ENCODE measurements at regions not wholly inside any gene's neighbourhood (a gene's known extent, or its start where the extent isn't known, plus 50 kb on each side); places are given as distances from the start of the nearest gene placed in this dataset.
"Not testable (repeated sequence)": the region's sequence is repeated elsewhere in the genome, so short reads cannot be mapped to it uniquely, and the experiment has no call there.

DNA sequence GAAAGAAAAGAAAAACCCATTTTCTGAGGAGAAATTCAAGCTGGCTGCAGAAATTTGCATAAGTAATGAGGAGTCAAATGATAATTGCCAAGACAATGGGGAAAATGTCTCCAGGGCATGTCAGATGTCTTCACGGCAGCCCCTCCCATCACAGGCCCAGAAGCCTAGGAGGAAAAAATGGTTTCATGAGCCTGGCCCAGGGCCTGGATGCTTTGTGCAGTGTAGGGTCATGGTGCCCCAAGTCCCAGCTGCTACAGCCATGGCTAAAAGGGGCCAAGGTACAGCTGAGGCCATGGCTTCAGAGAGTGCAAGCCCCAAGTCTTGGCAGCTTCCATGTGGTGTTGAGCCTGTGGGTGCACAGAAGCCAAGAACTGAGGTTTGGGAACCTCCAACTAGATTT, 283.9 kb upstream of the PREP start:
- not testable (repeated sequence) for DNase-seq

DNA sequence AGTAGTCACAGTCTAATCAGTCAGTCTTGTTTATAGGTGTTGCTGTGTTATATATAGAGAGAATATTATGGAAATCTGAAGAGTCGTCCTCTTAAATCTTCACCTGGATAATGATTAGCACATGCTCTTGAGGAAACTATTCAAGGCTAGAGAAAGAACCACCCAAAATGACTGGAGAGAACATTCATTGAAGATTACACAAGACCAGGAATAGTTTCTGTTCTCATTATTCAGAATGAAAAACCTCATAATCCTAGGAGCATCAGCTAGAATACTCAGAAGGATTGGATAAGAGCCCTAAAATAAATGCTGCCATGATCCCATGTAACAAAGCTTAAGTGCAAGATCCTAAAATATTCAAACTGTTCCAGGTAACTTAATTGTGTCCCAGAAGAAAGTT, 278.2 kb upstream of the PREP start:
- no peak for DNase-seq

DNA sequence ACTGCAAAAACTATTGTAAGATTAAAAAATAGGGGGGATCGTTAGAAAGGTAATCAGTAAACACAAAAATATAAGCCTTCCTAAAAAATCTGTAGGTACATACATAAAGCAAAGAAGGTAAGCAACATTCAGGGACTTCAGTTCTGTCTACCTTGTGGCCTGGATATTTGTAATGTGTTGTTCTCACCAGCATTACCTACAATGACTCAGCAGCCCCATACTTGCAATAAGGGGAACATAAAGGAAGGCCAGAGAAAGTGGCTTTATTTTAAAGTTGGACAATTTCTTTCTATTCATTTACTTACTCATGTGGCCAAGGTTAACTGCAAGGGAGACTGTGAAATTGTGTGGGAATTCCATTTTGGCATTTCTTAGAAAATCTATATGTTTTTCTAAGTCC, 277.2 kb upstream of the PREP start:
- DNase-seq, result no peak

DNA sequence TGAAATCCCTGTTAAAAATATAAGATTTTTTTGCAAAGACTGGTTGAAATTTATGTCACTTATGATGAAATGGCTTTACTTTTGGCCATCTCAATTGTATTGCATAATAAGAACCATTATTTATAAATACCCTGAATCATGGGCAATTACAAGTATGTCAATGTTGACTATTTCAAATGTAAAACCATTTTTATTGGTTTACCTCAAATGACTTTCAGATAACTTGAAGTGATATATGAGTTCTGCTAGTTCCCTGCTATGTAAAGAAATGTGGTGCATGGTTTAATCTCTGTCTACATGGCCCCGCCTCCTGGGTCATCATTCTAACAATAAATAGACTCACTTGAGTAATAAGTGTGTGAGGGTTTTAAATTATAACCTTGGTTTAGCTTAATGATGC, 275.6 kb upstream of the PREP start:
- no peak for DNase-seq

DNA sequence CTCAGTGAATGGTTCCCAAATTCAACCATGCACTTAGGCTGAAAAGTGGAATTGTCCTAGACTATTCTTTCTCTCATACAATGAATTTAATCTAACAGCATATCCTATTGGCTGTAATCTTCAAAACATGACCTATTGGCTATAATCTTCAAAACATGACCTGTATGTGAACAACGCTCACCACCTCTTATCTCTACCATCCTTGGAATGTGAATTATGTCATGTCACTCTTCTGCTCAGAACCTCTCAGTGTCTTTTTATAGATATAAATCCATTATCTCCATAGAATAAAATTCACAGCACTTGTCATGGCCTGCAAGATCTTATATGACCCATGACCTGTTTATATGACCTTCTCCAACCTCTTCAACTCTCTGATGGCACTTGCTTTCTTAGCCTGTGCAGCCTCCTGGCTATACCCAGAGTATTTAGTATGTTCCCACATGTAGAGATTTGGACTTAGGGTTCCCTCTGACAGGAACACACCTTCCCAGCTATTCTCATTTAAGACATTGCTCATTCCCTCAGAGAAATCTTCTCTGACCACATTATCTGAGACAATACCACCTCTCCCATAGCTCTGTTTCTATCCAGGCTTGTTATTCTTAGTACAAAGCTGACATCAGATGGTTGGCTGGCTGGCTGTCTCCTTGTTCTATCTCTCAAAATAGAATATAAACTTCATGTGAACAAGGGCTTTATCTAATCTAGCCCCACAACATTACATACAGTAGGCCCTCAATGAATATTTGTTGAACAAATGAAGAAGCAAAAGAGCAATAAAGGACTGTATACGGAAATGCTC, 275.0 kb upstream of the PREP start:
- no peak for DNase-seq

DNA sequence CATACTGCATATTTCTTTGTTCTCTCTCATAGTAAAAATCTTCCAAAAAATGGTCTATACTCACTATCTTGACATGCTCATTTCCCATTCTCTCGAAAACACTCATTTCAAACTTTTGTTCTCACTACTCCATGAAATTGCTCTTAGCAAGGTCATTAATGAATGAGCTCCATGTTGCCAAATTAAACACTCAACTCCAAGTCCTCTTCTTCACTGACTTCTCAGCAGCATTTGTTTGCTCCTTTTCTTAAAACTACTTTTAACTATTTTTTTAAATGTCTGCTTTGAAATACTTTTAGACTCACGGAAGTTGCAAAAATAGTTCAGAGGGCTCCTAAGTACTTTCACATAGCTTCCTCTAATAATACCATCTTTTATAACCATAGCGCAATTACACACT, 274.0 kb upstream of the PREP start:
- DNase-seq, result no peak

DNA sequence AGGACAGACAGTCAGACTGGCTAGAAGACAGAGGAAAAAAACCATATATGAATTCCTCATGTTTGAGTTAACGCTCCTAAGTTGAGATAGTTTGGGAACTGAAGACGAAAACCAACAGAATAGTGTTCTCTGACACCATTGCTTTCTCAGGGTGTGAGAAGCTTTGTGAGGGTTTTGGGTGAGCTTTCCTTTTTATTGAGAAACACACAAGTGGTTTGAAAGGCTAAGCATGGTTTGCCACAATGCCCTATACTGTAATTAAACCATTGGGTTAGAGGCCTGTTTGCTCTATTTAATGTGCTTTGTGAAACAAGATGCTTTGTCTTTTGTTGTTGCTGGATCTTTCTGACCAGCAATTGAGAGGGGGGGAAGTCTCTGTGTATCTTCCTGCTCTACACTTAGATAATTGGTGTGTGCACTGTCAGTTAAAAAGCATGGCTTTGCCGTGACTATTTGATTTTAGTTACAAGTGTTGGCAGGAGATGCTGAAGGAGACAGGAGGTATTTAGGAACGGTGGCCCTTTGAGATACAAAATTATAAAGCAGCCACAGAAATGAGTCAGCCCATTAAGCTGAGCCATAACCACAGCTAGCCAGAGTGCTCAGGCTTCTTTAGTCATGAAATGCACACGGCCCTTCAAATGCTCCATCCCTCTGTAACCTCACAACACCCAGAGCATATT, 273.0 kb upstream of the PREP start:
- no peak for DNase-seq

DNA sequence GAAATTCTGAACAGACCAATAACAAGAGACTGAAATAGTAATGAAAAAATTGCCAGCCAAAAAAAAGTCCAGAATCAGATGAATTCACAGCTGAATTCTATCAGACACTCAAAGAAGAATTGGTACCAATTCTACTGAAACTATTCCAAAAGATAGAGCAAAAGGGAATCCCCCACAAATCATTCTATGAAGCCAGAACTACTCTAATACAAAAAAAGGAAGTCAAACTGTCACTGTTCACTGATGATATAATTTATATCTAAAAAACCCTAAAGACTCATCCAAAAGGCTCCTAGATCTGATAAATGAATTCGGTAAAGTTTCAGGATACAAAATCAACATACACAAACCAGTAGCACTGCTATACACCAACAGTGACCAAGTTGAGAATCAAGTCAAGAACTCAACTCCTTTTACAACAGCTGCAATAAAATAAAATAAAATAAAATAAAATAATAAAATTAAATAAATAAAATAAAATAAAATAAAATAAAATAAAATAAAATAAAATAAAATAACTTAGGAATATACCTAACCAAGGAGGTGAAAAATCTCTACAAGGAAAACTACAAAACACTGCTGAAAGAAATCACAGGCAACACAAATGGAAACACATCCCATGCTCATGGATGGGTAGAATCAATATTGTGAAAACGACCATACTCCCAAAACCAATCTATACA, 270.1 kb upstream of the PREP start:
- DNase-seq, result not testable (repeated sequence)

DNA sequence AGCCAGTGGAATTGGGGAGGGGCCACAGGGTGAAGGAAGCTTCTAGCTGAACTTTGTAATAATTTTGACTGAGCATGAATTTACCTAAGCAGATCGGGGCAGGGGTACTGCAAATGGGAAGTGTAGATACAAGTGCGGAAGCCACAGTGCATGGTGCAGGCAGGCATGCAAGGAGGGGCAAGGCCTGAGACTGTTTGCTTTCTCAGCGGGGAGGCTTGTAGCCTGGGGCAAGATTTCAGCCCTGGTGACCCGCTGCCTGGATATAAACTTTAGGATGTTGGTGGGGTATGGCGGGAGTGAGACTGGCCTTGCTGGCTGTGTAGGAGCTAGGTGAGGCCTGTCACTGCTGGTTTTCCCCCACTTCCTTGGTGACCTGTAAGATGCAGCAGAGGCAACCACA, 266.4 kb upstream of the PREP start:
- DNase-seq, result no peak

DNA sequence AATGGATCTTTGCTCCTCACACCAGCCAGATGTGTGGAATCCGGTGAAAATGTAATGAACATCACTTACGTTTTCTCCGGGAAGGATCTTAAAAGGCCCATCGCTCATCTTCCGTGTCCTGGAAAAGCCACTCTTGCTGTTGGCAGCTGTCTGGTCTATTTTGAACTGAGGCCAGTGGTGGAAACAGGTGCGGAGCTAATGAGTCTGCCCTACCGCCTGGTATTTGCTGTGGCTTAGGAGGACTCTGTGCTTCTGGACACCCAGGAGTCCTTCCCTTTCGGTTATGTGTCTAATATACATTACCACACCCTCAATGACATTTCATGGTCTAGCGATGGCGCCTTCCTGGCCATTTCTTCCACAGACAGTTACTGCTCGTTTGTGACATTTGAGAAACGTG, 264.2 kb upstream of the PREP start:
- DNase-seq, result no peak

DNA sequence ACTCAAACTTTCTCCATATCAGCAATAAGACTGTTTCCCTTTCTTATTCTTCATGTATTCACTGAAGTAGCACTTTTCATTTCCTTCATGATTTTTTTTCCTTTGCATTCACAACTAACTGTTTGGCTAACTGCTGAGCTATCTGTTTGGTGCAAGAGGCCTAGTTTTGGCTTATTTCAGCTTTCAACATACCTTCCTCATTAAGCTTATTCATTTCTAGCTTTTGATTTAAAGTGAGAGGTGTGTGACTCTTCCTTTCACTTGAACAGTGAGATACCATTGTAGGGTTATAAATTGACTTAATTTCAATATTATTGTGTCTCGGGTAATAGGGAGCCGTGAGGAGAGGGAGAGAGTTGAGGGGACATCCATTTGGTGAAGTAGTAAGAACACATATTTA, 262.0 kb upstream of the PREP start:
- no peak for DNase-seq

DNA sequence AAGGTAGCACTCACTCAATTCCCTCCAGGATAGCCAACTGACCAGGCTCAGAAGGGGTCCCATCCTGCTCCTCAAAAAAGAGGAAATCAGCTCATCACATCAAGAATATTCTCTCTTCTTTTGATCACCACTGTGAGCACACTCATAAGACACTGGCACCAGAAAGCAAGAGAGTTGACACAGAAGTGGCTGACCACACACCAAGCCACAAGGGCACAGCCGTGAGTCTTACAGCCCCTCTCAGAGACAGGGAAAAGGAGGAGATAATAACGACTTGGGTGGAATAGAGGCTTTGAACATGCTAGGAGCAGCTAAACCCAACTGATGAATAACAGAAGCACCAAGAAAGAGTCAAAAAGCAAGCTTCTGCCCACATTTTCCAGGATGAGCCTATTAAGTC, 249.1 kb upstream of the PREP start:
- DNase-seq, result no peak

DNA sequence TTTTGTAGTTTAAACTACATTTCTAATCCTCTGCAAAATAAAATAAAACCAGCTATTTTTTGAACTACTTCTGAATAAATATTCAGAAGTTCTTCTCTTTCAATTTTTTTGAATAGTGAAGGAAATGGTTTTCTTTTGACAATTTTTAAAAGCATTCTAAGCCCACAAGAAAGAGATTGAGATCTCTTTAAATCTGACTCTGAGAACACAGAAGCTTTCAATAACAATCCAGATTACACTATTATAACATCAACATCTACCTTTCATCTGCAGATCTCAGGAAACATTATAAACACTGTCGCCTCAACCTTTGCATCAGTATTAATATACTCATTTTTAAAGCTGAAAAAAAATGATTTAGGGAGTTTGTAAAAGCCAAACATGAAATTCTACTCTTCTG, 247.5 kb upstream of the PREP start:
- no peak for DNase-seq

DNA sequence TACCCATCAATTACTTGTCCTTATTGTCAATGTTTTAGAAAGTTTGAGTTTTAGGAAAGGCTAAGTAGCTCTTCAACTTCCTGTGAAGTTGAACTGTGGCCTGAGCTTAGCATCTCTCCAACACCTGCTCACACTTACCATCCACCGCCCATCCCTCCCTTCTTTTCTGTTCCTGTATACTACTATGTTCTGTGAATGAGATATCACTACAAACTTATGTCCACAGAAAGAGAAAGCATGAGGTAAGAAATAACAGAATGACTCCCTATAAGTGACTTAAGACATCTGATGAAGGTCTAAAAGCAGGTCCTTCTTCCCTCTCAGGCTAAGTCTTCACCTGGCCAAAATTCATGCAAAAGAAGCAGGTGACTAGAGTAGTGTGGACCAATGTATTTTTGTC, 246.3 kb upstream of the PREP start:
- no peak for DNase-seq

DNA sequence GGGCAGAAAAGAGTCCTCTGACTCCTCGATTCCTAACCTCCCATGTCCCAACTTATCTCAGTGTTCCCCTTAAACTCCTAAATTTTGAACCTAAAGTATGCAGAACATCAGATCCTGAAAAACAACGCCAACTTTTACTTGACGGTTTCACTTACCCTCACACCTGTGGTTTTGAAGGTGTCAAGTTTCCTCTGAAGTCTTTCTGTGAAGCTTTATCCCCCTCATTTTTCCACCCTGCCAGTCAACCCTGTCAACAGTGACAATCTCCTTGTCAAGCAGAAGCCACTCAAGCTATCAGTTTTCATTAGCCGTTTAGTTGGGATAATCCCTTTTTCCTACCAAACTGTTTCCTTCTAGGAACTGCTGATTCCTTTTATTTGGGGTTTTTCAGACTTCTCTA, 245.4 kb upstream of the PREP start:
- peak; percentile 75 for DNase-seq

DNA sequence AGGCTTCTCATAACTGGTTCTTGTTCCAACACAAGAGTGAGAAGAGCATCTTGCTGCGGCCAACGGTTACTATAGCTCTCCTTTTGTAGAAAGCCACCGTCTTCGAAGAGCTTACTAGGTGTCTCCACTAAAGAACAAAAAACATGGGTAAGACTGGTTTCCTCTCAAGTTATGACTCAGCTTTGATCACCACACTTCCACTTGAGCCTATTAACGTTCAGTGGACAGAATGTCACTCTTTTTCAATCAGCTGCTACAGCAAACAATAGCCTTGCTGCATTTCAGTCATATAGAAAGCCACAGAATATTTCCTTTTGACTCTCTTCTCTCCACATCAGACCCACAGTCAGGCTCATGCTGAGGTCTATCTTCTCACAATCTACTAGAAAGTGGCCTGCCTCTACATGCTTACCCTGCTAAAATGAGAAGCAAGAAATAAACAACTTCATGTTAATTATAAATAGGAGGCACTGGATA, 243.5 kb upstream of the PREP start:
- no peak for DNase-seq

DNA sequence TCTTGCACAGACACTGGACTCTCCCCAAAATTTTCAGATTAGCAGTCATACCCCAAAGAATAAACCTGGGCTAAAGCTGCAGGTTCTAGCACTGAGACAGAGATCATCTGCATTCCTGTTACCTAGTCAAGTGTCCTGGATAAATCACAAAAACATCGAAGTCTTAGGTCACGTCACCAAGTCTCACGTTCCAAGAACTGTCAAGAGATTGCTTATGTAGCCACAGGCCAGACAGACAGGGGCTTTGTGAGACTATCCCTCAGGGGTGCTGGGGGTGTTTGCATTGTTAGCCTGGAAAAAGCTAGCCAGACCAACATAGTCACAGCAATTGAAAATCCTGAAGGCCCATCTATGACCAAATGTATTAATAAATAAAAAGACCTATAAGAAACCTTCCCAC, 243.1 kb upstream of the PREP start:
- DNase-seq, result no peak

DNA sequence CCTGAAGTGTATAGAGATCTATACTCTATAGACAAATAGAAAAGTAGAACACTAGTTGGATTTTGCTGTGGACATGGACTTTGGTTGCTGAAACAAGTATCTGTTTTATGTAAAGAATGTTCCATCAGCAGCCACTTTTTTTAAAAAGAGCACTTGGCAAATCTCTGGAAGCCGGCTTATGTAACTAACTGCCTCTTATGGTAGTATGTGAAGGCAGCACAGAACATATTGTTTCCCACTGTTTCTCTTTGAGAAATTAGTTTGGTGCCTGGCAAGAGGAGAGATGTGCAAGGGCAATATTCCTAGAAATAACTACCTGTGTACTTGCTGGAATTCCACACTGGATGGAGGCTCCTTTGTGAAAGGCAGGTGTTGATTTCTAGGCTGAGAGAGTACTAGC, 242.3 kb upstream of the PREP start:
- no peak for DNase-seq

DNA sequence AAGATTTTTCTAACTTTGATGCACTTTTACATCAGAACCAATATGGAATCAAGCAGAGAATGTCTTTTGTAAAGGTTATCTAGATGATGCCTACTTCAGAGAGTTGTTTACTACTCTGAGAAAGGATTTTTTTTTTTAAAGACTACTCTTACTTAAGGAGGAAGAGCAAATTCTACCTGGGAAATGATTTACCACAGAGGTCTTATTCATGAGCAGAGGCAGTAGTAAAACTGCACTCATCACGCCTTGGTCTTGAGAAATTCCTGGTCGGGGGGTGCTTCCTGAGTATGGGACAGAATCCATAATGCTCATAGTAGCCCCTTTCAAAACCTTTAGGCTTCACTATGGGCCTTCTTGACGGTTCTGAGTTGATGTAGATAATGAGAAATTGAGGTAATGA, 241.8 kb upstream of the PREP start:
- DNase-seq, result no peak

DNA sequence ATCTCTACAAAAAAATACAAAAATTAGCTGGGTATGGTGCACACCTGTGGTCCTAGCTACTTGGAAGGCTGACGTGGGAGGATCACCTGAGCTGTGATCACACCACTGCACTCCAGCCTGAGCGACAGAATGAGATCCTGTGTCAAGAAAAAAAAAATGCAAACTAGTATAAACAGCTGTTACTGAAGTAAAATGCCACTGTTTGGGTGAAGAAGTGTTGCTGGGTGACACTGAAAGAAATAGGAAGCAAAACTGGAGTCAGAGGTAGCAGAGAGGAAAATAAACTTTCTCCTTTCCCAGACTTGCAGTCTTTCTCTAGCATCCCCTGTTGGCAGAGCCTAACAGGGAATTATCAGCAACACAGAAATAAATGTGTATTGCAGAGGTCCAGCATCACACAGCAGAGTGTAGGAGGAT, 241.2 kb upstream of the PREP start:
- DNase-seq, result no peak

DNA sequence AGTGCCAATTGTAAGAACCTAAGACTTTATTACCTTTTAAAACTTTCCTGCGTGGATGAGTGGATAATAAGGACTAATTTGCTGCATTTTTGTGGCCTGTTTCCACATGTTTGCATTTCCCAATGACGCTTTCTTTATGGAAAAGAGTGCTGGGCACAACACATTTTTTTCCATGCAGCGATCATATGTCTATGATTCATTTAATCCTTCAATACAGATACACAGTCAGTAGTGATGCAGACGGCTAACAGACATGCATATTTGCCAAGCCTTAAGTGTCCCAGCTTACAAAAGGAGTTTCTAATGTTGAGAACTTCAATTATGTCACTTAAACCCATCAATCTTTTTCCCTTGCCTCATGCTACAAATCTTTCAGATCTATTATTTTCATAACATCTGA, 239.8 kb upstream of the PREP start:
- no peak for DNase-seq

DNA sequence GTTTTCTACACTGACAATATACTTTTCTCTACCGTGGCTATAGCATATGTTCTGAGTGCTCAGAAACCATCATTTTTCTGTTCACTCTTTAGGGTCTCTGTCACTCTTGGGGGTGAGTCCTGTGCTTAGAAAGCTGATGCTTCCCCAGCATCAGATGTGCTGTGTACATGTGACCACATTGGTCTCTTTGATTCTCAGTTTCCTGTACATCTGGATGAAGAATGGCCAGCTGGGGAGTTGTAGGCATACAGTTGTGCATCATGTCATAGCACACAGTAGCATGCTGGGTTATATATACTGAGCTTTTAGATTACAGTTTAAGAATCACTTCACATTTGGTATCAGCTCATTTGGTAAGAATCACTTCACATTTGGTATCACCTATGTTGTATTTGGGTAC, 238.6 kb upstream of the PREP start:
- no peak for DNase-seq

DNA sequence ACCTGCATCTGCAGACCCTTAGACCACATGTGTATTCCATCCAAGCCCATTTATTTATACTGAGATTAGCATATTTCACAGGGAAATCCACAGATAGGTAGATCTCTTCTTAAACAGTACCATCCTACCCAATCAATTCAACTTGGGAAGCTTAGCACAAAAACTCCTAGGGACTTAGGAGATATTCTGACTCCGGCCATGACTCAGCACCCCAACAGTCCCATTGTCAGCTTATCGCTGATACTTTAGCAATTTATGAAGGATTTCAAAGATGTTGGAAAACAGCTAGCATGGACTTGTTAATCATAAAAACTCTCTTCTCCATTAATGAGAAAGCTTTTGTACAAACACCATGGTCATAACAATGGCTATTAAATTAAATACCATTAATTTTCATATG, 236.2 kb upstream of the PREP start:
- no peak for DNase-seq

DNA sequence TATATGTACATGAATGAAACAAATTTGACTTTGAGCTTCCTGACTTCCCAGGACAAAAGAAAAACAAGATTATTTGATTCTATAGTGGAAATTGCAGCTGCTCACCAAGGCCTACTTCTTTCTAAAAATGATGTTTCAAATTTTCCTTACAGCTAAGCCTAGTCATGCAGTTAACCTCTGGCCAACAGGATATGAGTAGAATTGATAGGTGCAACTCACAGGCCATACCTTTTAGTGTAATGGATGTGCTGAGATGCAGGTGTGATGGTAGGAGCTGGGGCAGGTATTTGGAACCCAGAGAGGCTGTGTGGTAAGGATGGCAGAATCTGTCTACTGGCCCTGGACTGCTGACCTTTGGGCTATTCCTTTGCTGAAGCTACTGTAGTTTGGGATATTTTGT, 230.9 kb upstream of the PREP start:
- no peak for DNase-seq

All from NCI-H82 (cell line).